ENCODE measurements at regions not wholly inside any gene's neighbourhood (a gene's known extent, or its start where the extent isn't known, plus 50 kb on each side); places are given as distances from the start of the nearest gene placed in this dataset.

DNA sequence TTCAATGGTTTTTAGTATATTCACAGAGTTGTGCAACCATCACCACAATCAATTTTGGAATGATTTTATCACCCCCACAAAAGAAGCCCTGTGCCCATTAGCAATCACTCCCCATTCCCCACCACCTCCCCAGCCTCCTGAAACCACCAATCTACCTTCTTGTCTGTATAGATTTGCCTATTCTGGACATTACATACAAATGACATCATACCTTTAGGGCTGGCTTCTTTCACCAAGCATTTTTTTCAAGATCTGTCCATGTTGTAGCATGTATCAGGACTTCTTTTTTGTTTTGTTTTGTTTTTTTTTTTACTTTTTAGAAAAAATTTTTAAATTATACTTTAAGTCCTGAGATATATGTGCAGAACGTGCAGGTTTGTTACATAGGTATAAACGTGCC is 108.1 kb downstream of the RTL9 start:
- no peak for DNase-seq (ENCODE audit: extremely low read depth, insufficient read length)
- Histone ChIP-seq H3K36me3 (ENCODE audit: control insufficient read depth, insufficient read depth, low read length) (no peaks in the 10 kb centered on the region), H3K27me3 (replicated peaks; ENCODE audit: control insufficient read depth, insufficient read depth, low read length) (no peaks in the 10 kb centered on the region), H3K4me3 (replicated peaks; ENCODE audit: low read depth, low read length) (no peak overlapping the region)
- TF ChIP-seq, protein P1, sequence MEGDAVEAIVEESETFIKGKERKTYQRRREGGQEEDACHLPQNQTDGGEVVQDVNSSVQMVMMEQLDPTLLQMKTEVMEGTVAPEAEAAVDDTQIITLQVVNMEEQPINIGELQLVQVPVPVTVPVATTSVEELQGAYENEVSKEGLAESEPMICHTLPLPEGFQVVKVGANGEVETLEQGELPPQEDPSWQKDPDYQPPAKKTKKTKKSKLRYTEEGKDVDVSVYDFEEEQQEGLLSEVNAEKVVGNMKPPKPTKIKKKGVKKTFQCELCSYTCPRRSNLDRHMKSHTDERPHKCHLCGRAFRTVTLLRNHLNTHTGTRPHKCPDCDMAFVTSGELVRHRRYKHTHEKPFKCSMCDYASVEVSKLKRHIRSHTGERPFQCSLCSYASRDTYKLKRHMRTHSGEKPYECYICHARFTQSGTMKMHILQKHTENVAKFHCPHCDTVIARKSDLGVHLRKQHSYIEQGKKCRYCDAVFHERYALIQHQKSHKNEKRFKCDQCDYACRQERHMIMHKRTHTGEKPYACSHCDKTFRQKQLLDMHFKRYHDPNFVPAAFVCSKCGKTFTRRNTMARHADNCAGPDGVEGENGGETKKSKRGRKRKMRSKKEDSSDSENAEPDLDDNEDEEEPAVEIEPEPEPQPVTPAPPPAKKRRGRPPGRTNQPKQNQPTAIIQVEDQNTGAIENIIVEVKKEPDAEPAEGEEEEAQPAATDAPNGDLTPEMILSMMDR (IDR thresholded peaks at IDR 0.05; ENCODE audit: insufficient read depth, low read length, poor library complexity, severe bottlenecking), result no peak

DNA sequence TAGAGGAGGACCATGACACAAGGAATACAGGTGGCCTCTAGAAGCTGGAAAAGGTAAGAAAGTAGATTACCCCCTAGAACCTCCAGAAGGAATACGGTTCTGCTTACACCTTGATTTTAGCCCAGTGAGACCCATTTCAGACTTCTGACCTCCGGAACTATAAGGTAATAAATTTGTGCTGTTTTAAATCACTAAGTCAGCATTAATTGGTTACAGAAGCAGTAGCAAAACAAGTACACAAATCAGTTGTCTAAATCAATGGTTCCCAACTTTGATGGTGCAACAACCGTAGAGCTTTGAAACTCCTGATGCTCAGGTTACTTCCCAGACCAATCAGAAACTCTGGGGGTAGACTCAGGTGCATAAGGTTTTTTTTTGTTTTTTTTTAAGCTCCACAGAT is 113.6 kb downstream of the RTL9 start:
- Histone ChIP-seq H3K27me3 (replicated peaks; ENCODE audit: control insufficient read depth, insufficient read depth, low read length) (no peaks in the 10 kb centered on the region), H3K4me3 (replicated peaks; ENCODE audit: low read depth, low read length) (no peak overlapping the region), H3K36me3 (ENCODE audit: control insufficient read depth, insufficient read depth, low read length) (no peaks in the 10 kb centered on the region)
- TF ChIP-seq, protein P1 (IDR thresholded peaks at IDR 0.05; ENCODE audit: insufficient read depth, low read length, poor library complexity, severe bottlenecking), result no peak
- no peak for DNase-seq (ENCODE audit: extremely low read depth, insufficient read length)

DNA sequence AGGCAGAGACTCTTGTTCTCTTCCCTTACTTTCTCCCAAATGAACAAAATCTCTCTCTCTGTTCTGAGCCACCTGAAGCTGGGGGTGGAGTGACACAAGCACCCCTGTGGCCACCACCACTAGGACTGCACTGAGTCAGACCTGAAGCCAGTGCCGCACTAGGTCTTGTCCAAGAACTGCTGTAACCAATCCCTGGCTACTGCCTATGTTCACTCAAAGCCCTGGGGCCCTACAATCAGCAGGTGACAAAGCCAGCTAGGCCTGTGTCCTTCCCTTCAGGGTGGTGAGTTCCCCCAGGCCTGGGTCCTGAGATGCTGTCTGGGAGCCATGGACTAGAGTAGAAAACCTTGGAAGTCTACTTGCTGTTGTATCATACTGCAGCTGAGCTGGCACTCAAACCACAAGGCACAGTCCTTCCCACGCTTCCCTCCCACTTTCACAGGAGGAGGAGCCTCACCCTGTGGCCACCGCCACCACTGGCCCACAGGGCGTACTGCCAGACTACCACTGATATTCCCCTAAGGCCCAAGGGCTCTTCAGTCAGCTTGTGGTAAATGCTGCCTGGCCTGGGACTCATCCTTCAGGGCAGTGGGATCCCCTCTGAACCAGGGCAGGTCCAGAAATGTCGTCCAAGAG is 119.1 kb downstream of the RTL9 start:
- Histone ChIP-seq H3K27me3 (replicated peaks; ENCODE audit: control insufficient read depth, insufficient read depth, low read length) (no peaks in the 10 kb centered on the region), H3K36me3 (ENCODE audit: control insufficient read depth, insufficient read depth, low read length) (no peaks in the 10 kb centered on the region), H3K4me3 (replicated peaks; ENCODE audit: low read depth, low read length) (no peak overlapping the region)
- no peak for DNase-seq (ENCODE audit: extremely low read depth, insufficient read length)
- TF ChIP-seq, protein P1 (IDR thresholded peaks at IDR 0.05; ENCODE audit: insufficient read depth, low read length, poor library complexity, severe bottlenecking), result no peak

DNA sequence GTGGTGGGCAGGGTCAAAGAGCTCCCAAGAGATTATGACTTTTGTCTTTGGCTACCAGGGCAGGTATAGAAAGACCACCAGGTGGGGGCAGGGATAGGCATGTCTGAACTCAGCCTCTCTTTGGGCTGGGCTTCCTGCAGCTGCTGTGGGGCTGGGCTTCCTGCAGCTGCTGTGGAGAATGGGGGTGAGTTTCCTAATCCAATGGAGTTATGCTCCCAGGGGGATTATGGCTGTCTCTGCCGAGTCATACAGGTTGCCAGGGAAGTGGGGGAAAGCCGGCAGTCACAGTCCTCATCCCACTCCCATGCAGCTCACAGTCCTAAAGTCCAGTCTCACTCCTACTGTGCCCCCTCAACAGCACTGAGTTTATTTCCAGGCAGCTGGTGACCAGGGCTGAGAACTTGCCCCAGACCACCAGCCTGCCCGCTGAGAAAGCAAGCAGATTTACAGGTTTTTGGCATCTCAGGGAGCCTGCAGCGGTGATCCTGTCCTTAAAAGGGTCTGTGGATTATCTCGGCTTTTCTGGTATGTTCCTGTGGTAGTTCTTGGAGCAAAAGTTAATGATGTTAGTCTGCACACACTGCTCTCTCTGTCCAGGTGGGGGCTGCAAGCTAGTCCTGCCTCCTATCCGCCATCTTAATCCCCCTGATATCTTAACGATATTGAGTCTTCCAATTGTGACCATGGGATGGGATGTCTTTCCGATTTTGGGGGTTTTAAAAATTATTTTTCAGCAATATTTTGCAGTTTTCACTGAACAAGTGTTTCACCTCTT is 133.4 kb downstream of the RTL9 start:
- DNase-seq (ENCODE audit: extremely low read depth, insufficient read length), result no peak
- H3K4me3 ChIP-seq (replicated peaks; ENCODE audit: low read depth, low read length), result no peak overlapping the region
- TF ChIP-seq, protein P1 (IDR thresholded peaks at IDR 0.05; ENCODE audit: insufficient read depth, low read length, poor library complexity, severe bottlenecking), result no peak
- no peaks in the 10 kb centered on the region for H3K36me3 ChIP-seq (ENCODE audit: control insufficient read depth, insufficient read depth, low read length)
- no peaks in the 10 kb centered on the region for H3K27me3 ChIP-seq (replicated peaks; ENCODE audit: control insufficient read depth, insufficient read depth, low read length)

DNA sequence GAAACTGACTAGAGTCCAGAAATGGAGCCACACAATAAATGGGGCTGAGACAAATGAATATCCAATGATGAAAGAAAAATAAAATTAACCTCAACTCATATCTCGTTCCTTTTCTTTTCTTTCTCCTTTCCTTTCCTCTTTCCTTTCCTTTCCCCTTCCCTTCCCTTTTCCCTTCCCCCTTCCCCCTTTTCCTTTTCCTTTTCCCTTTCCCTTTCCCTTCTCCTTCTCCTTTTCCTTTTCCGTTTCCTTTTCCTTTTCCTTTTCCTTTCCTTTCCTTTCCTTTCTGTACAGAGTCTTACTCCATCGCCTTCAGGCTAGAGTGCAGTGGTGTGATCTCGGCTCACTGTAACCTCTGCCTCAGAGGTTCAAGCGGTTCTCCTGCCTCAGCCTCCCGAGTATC is 146.3 kb downstream of the RTL9 start:
- Histone ChIP-seq H3K4me3 (replicated peaks; ENCODE audit: low read depth, low read length) (no peak overlapping the region), H3K36me3 (ENCODE audit: control insufficient read depth, insufficient read depth, low read length) (no peaks in the 10 kb centered on the region), H3K27me3 (replicated peaks; ENCODE audit: control insufficient read depth, insufficient read depth, low read length) (no peaks in the 10 kb centered on the region)
- TF ChIP-seq, protein P1 (IDR thresholded peaks at IDR 0.05; ENCODE audit: insufficient read depth, low read length, poor library complexity, severe bottlenecking), result no peak
- DNase-seq (ENCODE audit: extremely low read depth, insufficient read length), result no peak

All from GM06990 (cell line).